Smooth muscle cell of the brain vasculature (primary cell): ENCODE measurements at regions not wholly inside any gene's neighbourhood (a gene's known extent, or its start where the extent isn't known, plus 50 kb on each side); places are given as distances from the start of the nearest gene placed in this dataset.

Experiments
- DNase-seq: peaks from one replicate; pipeline ENCODE4 v3.0.0-alpha.2; 2012; ENCODE audit warnings: low read depth, low spot score

DNA sequence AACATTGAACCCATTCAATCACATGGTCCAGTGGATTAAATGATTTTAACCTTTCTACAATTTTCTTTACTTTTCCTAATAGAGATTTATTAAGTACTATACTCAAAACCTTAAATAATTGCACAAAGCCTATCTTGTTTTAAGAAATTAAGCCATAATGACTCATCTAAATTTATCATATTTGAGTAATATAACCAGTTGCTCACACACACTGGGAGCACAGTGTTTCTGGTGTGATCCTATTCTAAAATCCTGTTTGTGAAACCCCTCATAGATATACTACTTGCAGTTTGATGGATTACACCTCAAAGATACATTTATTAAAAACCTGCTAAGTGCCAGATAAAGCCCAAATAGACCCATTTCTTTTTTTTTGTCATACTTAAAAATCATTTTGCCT is 668.3 kb upstream of the CDH18 start:
- no peak for DNase-seq

GRCh38 chr5:20655211-20655610 is 667.2 kb upstream of the CDH18 start:
- DNase-seq, result no peak

DNA sequence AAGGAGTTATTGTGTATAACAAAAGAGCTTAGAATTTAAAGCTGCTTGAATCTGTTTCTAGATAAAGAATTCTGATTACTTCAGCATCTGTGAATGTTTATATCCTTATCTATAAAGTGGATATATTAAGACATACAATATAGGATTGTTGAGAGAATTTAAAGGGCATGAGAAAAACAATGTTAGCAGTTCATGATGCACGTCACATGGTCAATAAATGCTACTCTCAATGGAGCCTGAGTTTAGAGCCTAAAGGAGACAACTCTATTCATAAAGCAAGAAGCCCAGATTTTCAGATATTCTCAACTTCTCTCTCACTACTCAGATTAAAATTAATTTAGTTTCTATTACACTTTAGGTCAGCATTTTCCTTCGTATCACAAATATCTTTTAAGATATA is 666.7 kb upstream of the CDH18 start:
- no peak for DNase-seq

DNA sequence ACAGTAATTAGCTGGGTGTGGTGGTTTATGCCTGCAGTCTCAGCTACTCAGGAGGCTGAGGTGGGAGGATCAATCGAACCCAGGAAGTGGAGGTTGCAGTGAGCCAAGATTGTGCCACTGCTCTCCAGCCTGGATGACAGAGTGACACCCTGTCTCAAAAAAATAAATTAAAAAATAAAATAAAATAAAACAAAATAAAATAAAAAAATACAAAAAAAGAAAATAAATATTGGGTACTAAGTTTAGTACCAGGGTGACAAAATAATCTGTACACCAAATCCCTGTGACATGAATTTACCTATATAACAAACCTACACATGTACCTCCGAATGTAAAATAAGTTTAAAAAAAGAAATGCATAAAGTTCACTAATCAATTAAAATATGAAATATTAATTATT is 666.0 kb upstream of the CDH18 start:
- DNase-seq, result no peak

DNA sequence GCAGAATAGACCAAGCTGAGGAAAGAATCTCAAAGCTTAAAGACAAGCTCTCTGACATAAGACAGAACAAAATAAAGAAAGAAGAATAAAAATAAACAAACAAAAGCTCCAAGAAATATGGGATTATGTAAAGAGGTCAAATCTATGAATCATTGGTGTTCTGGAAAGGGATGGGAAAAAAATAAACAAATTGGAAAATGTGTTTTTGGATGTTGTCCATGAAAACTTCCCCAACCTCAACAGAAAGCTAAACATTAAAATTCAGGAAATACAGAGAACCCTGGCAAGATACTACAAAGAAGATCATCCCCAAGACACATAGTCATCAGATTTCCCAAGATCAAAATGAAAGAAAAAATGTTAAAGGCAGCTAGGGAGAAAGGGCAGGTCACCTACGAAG is 662.0 kb upstream of the CDH18 start:
- no peak for DNase-seq

GRCh38 chr5:20648981-20649380 is 661.0 kb upstream of the CDH18 start:
- DNase-seq, result no peak

DNA sequence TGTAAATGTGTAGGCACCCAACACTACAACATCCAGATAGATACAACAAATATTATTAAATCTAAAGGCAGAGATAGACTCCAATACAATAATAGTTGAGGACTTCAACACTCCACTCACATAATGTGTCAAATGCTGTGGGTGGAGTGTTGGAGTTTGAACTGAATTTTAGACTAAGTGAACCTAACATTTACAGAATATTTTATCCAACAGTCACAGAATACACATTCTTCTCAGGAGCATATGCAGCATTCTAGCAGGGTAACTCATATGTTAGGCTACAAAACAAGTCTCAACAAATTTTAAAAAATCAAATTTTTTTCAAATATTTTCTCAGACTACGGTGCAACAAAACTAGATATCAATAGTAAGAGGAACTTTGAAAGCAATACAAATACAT is 648.7 kb upstream of the CDH18 start:
- DNase-seq, result no peak

DNA sequence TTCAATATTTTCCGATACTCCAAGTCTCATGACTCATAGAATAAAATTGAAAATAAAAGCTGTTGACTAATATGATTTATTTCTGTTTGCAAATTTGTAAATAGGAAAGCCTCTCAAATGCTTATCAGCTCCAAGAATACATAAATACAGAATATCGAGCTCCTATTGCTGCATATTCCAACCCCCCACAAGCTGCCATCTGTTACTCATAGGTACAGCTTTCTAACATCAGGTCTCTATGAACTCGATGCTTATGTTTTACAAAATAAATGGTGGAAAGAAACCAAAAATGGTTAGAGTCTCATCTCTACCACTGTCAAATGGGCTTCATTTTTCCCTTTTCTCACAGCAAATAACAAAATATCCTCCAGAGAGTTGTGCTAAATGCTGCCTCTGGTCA is 631.6 kb upstream of the CDH18 start:
- DNase-seq, result no peak

DNA sequence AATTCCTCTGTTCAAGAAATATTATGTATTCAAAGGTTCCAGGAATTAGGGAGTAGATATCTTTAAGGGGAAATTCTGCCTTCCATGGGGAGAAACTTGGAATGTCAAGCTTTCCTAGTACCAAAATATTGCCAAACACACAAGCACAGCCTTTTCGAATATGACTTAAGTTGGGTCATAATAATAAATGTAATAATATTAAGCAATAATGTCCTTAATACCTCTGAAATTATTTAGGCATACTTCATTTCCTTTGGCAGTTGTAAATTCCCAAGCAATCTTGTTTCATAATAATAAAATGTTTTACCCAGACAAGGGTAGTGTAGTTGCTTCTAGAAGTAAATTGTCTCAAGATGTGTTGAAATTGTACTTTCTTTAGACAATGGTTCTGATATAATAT is 630.3 kb upstream of the CDH18 start:
- no peak for DNase-seq

- DNase-seq, result no peak
Measured at GRCh38 chr5:20617841-20618240, 629.8 kb upstream of the CDH18 start.

- no peak for DNase-seq
Measured at GRCh38 chr5:20615888-20616563, 628.0 kb upstream of the CDH18 start.

GRCh38 chr5:20611620-20612019 is 623.6 kb upstream of the CDH18 start:
- DNase-seq, result no peak

DNA sequence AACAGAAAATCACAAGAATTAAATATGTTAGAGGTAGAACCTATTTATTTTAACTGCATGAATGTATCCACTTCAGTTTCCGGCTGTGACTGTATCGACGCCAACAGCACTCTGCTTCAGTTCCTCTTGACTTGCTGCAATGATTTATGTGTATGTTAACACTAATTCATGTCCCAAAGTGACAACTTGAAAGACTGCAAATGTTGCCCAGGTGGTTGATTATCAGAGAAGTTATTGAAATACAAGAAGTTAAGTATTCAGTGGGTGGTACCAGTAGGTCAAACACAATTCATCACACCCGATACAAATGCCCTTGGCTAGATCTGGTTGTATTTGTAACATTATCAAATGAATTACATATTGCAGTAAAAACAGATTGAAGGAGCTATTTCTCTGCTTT is 622.7 kb upstream of the CDH18 start:
- DNase-seq, result no peak

DNA sequence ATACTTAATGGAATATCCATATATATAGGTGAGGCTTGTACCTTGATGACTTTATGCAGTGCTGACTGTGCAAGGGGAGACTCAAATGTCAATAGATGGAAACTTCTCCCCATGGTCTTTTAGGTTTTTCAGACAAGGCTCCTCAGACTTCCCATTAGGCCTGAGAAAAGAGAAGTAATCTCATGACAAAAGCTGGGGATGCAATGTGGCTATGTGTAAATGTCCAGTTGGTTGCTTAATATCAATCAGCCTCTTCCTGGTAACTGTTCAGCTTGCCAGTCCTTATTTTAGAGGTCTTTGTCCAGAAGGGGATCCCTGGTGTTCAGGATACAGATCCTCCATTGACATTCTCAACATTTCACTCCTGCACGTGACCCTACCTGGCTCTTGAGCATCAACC is 621.1 kb upstream of the CDH18 start:
- DNase-seq, result no peak

GRCh38 chr5:20608567-20608966 is 620.6 kb upstream of the CDH18 start:
- no peak for DNase-seq

DNA sequence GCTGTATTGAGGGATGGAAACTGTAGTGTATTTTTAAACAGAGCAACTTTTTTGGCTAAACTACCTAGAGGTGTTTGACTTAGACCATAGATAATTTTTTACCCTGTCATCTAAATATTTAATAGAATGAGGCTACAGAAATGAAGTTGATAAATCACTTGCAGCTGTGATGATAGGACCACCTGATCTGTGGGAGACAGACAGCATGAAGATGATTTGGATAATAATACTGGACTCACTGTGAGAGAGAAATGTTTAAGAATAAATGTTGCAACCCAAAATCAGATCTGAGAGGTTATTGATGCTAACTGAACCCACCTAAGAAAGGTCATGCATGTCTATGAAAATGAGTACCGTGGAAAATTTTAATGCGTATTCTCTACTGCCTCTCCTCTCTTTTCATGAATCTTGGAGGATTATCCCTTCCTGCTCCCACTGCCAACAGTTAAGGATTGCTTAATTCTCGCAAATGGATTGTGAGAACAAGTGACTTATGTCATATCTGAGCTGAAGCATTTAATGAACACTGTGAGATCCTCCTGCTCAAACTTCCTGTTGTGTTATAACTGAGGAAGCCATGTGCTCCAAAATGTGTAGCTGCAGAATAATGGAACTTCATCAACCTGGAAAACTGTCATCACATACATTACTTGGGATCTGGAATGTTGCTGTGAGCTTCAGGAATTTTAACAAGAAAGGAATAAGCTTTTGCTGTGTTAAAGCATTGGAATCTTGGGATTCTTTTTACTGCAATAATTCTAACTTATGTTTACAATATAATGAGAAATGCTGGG is 617.9 kb upstream of the CDH18 start:
- no peak for DNase-seq

DNA sequence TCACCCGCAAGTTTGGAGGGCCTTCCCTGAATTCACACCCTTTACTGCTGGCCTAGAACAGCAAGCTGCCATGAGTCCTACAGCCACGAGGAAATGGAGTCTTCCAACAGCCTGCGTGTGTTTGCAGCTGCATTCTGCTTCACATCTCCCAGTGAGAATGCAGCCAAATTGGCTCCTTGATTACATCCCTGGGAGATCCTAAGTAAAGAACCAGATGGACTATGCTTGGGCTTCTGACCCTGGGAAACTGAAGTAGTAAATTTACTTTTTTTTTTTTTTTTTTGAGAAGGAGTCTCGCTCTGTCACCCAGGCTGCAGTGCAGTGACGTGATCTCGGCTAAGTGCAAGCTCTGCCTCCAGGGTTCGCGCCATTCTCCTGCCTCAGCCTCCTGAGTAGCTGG is 617.0 kb upstream of the CDH18 start:
- no peak for DNase-seq

DNA sequence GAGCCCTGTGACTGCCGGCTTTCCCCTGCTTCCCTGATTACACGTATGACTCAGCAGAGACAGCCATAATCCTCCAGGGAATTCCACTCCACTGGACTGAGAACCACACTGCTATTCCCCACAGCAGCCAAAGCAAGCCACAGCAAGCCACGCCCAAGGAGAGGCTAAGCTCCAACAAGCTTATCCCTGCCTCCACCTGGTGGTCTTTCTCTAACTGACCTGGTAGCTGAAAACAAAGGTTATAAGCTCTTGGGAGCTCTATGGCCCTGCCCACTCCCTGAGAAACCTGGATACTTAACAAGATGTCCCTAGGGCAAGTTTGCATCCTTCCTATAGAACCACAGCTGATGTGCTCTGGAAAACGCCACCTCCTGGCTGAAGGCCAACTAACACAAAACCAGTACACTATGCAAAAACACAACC is 613.7 kb upstream of the CDH18 start:
- no peak for DNase-seq

- no peak for DNase-seq
Measured at GRCh38 chr5:20590356-20590755, 602.4 kb upstream of the CDH18 start.

DNA sequence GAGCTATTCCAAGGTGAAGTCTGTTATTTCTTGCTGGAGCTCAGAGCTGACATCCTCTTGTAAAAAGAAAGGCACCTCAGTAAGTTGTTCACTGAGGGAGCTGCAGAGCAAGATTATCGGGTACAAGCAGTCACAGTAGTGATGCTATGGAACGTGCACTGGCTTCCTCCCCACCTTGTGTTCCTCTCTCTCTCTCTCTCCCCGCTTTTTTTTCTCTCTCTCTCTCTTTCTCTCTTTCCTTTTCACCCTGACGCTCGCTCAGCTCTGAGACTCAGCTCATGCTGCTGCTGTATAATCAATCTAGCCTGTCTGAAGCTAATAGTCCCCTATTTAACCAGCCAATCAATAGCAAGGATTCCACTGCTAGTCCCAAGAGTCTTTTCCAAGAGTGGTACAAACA is 587.6 kb upstream of the CDH18 start:
- DNase-seq, result no peak

DNA sequence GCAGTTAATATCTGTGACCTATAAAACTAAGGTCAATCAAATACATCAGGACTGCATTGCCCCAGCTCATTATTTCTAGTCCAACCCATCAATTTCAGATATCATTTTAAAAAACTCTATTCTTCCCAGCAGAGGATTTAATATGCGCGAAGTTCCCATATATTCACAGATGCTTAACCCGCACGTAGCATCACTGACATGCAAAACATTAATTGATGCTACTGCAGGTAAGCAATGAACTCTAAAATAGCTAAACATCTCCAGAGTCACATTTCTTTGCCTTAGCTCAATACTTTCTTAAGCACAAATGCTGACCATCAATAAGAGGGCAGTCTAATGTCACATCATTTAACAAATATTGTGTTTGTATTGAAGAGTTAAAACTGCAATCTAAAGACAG is 586.6 kb upstream of the CDH18 start:
- no peak for DNase-seq

GRCh38 chr5:20572614-20573013 is 584.6 kb upstream of the CDH18 start:
- no peak for DNase-seq

DNA sequence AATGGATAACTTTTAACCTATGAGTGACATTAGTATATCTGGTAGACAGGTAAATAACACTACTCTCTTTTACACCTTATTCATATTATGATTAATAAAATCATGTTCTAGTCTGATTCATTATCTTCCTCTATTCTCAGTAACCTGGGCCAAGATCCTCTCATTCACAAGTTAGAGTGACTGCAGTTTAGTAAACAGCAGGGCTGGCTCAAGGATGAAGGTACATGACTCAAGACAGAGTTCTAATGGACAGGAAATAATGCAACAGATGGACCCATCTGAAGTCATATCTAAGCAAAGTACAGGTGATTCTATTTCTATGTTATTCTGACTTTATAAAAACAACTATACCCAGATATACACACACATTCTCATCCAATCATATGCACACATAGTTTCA is 582.5 kb upstream of the CDH18 start:
- DNase-seq, result no peak

GRCh38 chr5:20562544-20562943 is 574.5 kb upstream of the CDH18 start:
- no peak for DNase-seq
